Tibial nerve (tissue), 4 donors: ENCODE measurements at regions not wholly inside any gene's neighbourhood (a gene's known extent, or its start where the extent isn't known, plus 50 kb on each side); places are given as distances from the start of the nearest gene placed in this dataset.
"Not testable (repeated sequence)": the region's sequence is repeated elsewhere in the genome, so short reads cannot be mapped to it uniquely, and the experiment has no call there.

Experiments
- DNase-seq, 2 donors: peaks; one replicate each; pipeline ENCODE4 v3.0.0-alpha.2; 2019; ENCODE audit warnings: low spot score in 2 of 2
- H3K27ac ChIP-seq, 4 donors: fragments of 200-600 bp; sonication (generic) in 3 of 4; one replicate each; pipeline ENCODE4 v1.5.1; 2017 to 2019; ENCODE audit warnings: mild to moderate bottlenecking in 1 of 4
- H3K27me3 ChIP-seq, 2 donors: fragments of 200-600 bp; sonication (generic) in 1 of 2; one replicate each; pipeline versions ENCODE4 v1.5.1 to v1.6.0; 2017 to 2019
- H3K36me3 ChIP-seq, 3 donors: fragments of 200-600 bp; sonication (generic); one replicate each; pipeline ENCODE4 v1.5.1; 2018 to 2019
- H3K4me1 ChIP-seq, 4 donors: fragments of 200-600 bp; sonication (generic) in 3 of 4; one replicate each; pipeline ENCODE4 v1.5.1; 2017 to 2019
- H3K4me3 ChIP-seq, 4 donors: fragments of 200-600 bp; sonication (generic) in 3 of 4; one replicate each; pipeline ENCODE4 v1.5.1; 2017 to 2019; ENCODE audit warnings: mild to moderate bottlenecking in 1 of 4, moderate library complexity in 1 of 4
- H3K9me3 ChIP-seq, 4 donors: fragments of 200-600 bp; sonication (generic) in 3 of 4; one replicate each; pipeline ENCODE4 v1.5.1; 2017 to 2019
- EP300 ChIP-seq, 2 donors: sonication (generic); formaldehyde crosslinking; IDR thresholded peaks; one replicate each; pipeline ENCODE4 v1.6.1; 2017; ENCODE audit warnings: antibody characterized with exemption in 2 of 2, mild to moderate bottlenecking in 1 of 2
- POLR2A ChIP-seq, 2 donors: fragments of 450-650 bp; IDR thresholded peaks; one replicate each; pipeline ENCODE4 v1.6.1; 2017; ENCODE audit warnings: antibody characterized with exemption in 2 of 2, mild to moderate bottlenecking in 2 of 2, moderate library complexity in 2 of 2
- WGBS, 2 donors: methylation state at CpG; one replicate each; pipeline ENCODE4 v1.1.5; 2018; 5-methylcytosine and 5-hydroxymethylcytosine counted together
- TF ChIP-seq, protein P1 (sequence below), 5 experiments: fragments of 200-600 bp in 3 of 5; fragments of 450-650 bp in 2 of 5; sonication (generic) in 3 of 5; IDR thresholded peaks; one replicate each; pipeline ENCODE4 v1.5.1; 2016 to 2019; ENCODE audit warnings: antibody characterized with exemption in 5 of 5, mild to moderate bottlenecking in 3 of 5, moderate library complexity in 2 of 5

DNA sequence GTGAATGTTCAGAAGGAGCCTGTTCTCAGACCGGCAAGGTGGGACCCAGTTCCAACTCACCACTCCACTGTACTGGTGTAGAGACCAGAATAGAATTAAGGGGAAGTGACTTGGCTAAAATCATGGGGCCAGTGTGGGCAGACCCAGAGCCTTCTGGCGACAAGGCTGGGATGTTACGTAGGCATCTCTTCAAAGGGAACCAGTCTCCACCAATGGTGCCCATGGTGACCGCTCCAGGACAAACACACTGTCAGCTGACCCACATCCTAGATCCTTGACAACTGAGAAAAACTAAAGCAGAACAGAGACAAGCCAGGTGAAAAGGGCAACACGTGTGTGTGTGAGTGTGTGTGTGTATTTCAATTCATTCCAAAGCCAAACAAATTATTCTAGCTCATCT is 321.7 kb upstream of the FRG2C start:
- H3K9me3 ChIP-seq, result no peaks in the 10 kb centered on the region
- peaks cover 0 to 3% (median 0%) of the 10 kb centered on the region in 4 donors for H3K4me1 ChIP-seq
- H3K27me3 ChIP-seq, result no peaks in the 10 kb centered on the region
- DNase-seq, result no peak
- TF ChIP-seq, protein P1, sequence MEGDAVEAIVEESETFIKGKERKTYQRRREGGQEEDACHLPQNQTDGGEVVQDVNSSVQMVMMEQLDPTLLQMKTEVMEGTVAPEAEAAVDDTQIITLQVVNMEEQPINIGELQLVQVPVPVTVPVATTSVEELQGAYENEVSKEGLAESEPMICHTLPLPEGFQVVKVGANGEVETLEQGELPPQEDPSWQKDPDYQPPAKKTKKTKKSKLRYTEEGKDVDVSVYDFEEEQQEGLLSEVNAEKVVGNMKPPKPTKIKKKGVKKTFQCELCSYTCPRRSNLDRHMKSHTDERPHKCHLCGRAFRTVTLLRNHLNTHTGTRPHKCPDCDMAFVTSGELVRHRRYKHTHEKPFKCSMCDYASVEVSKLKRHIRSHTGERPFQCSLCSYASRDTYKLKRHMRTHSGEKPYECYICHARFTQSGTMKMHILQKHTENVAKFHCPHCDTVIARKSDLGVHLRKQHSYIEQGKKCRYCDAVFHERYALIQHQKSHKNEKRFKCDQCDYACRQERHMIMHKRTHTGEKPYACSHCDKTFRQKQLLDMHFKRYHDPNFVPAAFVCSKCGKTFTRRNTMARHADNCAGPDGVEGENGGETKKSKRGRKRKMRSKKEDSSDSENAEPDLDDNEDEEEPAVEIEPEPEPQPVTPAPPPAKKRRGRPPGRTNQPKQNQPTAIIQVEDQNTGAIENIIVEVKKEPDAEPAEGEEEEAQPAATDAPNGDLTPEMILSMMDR (IDR thresholded peaks at IDR 0.05), result no peak
- TF ChIP-seq POLR2A (IDR thresholded peaks at IDR 0.05) (no peak), EP300 (IDR thresholded peaks at IDR 0.05) (no peak)
- no peak overlapping the region for H3K4me3 ChIP-seq
- H3K36me3 ChIP-seq, result no peaks in the 10 kb centered on the region
- WGBS, 2 donors, result 67 to 86% methylated on average over 5 of the region's 5 CpGs
- no peak overlapping the region for H3K27ac ChIP-seq

DNA sequence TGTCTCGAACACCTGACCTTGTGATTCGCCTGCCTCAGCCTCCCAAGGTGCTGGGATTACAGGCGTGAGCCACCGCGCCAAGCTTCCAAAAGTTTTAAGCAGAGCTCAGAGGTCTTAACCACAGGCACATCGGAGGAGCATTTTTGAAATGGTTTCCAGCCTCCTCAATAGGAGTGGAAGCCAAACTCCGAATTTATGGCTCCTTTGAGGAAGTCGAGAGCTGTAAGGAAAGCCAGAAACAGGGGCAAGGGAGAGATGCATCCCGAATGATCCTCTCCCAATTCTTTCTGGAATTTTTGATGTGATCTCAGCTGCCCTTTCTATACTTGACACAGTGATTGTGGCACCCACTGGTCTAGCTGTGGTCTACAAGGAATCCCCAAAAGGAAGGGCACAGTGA is 313.6 kb upstream of the FRG2C start:
- H3K9me3 ChIP-seq, H3K4me1 ChIP-seq, H3K36me3 ChIP-seq, H3K27ac ChIP-seq, H3K4me3 ChIP-seq, H3K27me3 ChIP-seq, DNase-seq: not testable (repeated sequence)
- WGBS, 2 donors, result 64 to 72% methylated on average over 9 of the region's 9 CpGs

DNA sequence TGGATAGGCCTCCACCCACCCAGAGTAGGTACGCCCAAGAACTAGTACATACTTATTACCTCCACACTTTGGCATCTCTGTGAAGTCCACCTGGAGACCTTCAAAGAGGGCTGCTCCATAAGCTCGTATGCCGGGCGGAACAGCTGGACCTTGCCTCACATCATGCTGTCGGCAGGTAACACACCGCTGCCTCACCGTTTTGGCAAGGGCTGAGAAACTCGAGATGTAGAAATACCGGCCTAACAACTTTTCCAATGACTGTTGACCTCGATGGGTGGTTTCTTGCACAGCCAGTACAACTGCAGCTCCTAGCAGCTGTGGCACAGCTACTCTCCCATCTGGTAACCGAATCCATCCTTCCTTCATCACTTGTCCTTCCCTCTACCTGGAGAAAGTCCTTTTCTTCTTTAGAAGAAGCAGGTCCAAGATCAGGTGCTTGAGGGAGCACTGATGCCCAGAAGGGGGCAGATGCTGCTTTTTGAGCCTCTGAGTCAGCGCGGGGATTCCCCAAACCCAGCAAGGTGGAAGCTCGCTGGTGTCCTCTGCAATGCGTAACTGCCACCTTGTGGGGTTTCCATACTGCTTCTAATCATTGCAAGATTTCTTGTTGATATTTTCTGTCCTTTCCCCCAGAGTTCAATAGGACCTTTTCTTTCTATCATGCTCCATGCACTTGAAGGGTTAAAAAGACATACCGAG is 301.9 kb upstream of the FRG2C start:
- H3K36me3 ChIP-seq, H3K4me1 ChIP-seq, DNase-seq, H3K27ac ChIP-seq, H3K4me3 ChIP-seq, H3K27me3 ChIP-seq, H3K9me3 ChIP-seq: not testable (repeated sequence)
- WGBS, 2 donors, result 79 to 82% methylated on average over 16 of the region's 16 CpGs

DNA sequence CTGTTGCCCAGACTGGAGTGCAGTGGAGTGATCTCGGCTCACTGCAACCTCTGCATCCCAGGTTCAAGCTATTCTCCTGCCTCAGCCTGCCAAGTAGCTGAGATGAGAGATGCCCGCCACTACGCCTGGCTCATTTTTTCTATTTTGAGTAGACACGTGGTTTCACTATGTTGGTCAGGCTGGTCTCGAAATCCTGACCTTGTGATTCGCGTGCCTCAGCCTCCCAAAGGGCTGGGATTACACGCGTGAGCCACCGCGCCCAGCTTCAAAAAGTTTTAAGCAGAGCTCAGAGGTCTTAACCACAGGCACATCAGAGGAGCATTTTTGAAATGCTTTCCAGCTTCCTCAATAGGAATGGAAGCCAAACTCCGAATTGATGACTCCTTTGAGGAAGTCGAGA is 291.2 kb upstream of the FRG2C start:
- not testable (repeated sequence) for H3K4me3 ChIP-seq, H3K27me3 ChIP-seq, H3K9me3 ChIP-seq, H3K27ac ChIP-seq, DNase-seq, H3K4me1 ChIP-seq, H3K36me3 ChIP-seq
- 55 to 70% methylated on average over 13 of the region's 13 CpGs for WGBS, 2 donors

DNA sequence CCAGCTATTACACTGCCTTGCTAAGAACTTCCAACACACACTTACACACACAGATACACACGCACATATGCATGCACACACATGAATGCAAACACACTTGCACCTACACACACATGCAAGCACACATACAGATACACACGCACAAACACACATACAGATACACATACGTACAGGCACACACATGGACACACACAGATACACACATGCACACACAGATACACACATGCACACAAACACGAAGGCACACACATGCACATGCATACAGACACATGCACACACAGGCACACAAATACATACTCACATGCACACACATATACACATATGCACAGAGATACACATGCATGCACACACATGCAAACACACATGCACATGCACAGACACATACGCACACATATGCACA is 284.3 kb upstream of the FRG2C start:
- not testable (repeated sequence) for H3K36me3 ChIP-seq, DNase-seq, H3K4me1 ChIP-seq, H3K27me3 ChIP-seq, H3K27ac ChIP-seq, H3K4me3 ChIP-seq, H3K9me3 ChIP-seq
- 91 to 94% methylated on average over 5 of the region's 5 CpGs for WGBS, 2 donors

DNA sequence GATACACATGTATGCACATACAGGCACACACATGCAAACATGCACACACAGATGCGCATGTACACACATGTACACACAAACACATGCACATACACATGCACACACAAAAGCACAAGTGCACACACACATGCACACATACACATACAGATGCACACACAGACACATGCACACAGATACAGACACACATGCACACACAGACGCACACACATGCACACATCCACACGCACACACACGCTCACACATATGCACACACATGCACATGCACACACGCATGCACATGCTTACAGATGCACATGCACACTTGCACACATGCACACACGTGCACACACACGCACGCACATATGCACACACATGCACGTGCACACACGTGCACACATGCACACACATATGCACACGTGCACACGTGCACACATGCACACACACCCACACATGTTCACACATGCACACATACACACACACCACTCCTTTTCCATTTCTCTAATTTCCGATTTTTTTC is 283.8 kb upstream of the FRG2C start:
- no peak for DNase-seq
- TF ChIP-seq POLR2A (IDR thresholded peaks at IDR 0.05), result no peak
- TF ChIP-seq, protein P1 (IDR thresholded peaks at IDR 0.05), result no peak
- TF ChIP-seq EP300 (IDR thresholded peaks at IDR 0.05), result no peak
- H3K4me3 ChIP-seq, result no peak overlapping the region
- 84 to 92% methylated on average over 13 of the region's 13 CpGs for WGBS, 2 donors
- no peaks in the 10 kb centered on the region for H3K9me3 ChIP-seq
- no peaks in the 10 kb centered on the region for H3K4me1 ChIP-seq
- H3K36me3 ChIP-seq, result no peaks in the 10 kb centered on the region
- H3K27ac ChIP-seq, result no peak overlapping the region
- H3K27me3 ChIP-seq, result no peaks in the 10 kb centered on the region

DNA sequence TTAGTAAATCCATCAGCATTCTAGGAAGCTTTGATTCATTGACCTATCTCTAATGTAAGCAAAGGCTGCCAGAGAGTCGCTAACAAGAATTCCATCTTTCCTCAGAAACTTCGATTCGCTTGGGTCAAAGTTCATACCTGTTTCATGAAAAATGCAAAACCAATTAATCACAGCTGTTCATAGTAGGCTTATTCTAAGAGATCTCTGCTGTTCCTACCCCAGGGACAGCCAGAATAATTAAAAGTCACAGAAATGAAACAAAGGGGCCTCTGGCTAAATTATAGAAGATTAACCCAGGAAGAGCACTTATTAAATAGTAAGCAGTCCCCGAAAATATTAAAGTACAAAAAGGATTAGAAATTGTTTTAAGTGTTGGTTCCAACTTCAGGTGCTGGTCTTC is 280.1 kb upstream of the FRG2C start:
- DNase-seq, H3K27me3 ChIP-seq, H3K9me3 ChIP-seq, H3K36me3 ChIP-seq, H3K27ac ChIP-seq, H3K4me3 ChIP-seq, H3K4me1 ChIP-seq: not testable (repeated sequence)
- WGBS, 2 donors, result 76 to 78% methylated on average over 4 of the region's 4 CpGs

DNA sequence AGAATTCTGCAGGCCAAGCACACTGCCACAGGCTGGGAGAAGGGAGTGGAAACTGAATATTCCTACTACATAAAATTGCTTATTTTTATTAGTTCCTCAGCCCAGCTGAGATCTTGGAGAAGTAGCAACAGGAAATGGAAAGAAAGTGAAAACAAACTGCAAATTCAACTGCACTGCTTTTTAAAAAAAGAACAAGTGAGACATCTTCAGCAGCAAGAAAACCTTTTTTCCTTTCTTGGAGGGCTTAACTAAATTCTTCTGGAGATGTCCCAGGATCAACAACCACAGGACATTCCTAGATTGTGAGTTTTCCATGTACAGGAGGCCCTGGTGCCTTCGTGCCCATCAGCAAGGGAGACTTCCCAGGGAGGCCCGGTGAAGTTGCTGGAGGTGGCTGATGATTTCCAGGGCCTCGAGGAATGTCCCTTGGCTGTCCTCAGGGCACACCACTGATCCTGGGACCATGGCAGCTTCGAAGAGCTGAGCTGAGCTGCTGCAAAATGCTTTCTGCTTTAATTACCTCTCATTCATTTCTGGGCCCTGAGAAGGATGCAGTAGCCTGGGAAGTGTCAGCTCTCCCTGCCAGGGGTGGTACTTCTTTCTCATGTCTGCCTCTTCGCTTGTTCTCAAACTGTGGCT is 275.5 kb upstream of the FRG2C start:
- H3K4me1 ChIP-seq, H3K27ac ChIP-seq, H3K4me3 ChIP-seq, H3K36me3 ChIP-seq, H3K27me3 ChIP-seq, H3K9me3 ChIP-seq, DNase-seq: not testable (repeated sequence)
- WGBS, 2 donors, result 43 to 62% methylated on average over 5 of the region's 5 CpGs

DNA sequence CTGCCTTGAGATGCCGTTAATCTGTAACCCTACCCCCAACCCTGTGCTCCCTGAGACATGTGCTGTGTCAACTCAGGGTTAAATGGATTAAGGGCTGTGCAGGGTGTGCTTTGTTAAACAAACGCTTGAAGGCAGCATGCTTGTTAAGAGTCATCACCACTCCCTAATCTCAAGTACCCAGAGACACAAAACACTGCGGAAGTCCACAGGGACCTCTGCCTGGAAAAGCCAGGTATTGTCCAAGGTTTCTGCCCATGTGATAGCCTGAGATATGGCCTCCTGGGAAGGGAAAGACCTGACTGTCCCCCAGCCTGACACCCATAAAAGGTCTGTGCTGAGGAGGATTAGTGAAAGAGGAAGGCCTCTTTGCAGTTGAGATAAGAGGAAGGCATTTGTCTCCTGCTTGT is 270.8 kb upstream of the FRG2C start:
- not testable (repeated sequence) for H3K9me3 ChIP-seq, H3K27me3 ChIP-seq, DNase-seq, H3K27ac ChIP-seq, H3K4me1 ChIP-seq, H3K4me3 ChIP-seq, H3K36me3 ChIP-seq
- 43 to 60% methylated on average over 3 of the region's 3 CpGs for WGBS, 2 donors

DNA sequence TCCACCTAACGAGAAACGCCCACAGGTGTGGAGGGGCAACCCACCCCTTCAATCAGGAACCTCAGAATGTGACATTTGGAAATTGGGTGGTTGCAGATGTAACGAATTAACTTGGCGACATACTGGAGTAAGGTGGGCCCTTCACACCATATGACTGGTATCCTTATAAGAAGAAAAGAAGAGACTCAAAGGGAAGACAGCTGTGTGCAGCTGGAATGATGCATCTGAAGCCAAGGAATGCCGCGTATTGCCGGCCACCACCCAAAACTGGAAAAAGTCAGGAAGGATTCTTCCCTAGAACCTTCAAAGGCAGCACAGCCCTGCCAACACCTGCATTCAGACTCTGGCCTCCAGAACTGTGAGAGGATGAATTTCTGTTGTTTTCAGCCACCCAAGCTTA is 270.0 kb upstream of the FRG2C start:
- not testable (repeated sequence) for H3K27me3 ChIP-seq, H3K36me3 ChIP-seq, H3K4me3 ChIP-seq, H3K27ac ChIP-seq, H3K9me3 ChIP-seq, DNase-seq, H3K4me1 ChIP-seq
- 84 to 86% methylated on average over 7 of the region's 7 CpGs for WGBS, 2 donors

DNA sequence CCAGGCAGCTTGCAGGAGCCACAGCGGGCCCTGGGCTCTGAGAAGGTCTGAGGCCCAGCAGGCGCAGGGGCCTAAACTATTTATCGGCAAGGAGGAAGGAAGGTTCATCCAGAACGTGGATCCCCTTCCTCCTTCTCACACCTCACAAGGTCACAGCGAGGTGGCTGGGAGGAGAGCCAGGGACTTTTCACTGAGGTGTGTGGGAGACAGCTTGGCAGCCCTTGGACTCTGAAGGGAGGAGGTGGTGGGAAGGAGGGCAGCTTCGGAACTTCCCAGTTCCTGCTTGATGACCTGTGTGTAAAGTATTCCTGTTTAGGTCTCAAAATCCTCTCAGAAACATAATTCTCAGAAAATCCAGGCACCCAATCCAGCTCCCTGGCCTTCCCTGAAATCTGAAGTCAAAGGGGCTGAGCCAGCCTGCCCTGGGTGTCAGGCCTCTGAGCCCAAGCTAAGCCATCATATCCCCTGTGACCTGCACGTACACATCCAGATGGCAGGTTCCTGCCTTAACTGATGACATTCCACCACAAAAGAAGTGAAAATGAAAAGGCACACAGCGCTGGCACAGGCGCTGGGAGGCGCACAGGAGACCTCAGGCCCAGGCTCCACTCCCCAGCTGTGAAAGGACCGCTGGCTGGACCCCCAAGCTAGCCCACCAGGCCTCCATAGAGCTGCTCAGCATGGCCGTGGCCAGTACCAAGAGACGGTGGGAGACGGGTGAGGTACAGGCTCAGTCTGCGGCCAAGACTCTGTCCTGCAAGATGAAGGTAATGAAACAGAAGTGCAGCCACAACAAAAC is 269.4 kb upstream of the FRG2C start:
- H3K9me3 ChIP-seq, H3K4me3 ChIP-seq, H3K4me1 ChIP-seq, DNase-seq, H3K27me3 ChIP-seq, H3K27ac ChIP-seq, H3K36me3 ChIP-seq: not testable (repeated sequence)
- WGBS, 2 donors, result 74 to 75% methylated on average over 15 of the region's 15 CpGs
